ENCODE measurements at regions not wholly inside any gene's neighbourhood (a gene's known extent, or its start where the extent isn't known, plus 50 kb on each side); places are given as distances from the start of the nearest gene placed in this dataset.

DNA sequence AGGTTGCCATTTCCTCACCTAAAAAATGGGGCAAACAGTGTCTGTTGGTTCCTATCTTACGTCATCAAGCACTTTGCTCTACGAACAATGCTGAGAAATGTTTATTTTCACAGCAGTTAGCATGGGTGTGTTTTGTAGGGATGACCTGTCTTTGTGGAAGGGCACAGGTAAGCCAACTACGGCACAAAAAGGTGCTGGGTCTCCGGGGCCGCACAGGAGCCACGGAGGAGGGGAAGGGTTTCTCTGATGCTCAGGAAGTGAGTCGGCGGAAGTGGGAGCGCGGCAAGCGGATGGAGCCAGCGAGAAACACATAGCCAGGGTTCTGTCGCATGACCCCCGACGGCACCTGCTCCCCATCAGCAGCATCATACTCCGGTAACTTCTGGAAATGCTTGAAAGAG is 65.6 kb upstream of the TCL1B start (continued):
- TF ChIP-seq SREBF2 (CRISPR knock-in tag; IDR thresholded peaks at IDR 0.05) (no peak), BCL6 (CRISPR knock-in tag; IDR thresholded peaks at IDR 0.05) (peak; percentile 65; the same call in 1 of the 2 replicates), MTA2 (IDR thresholded peaks at IDR 0.05; ENCODE audit: low read depth) (no peak), NR2C1 (IDR thresholded peaks at IDR 0.05) (no peak), NR2C1 (tag; IDR thresholded peaks at IDR 0.05) (0 out of 2 replicates have a peak, but pooled peaks have one; percentile 20), ILK (tag; IDR thresholded peaks at IDR 0.05; ENCODE audit: borderline replicate concordance, low read depth) (no peak), ELF1 (tag; IDR thresholded peaks at IDR 0.05) (peak; percentile 82), MYC (IDR thresholded peaks at IDR 0.05; ENCODE audit: low read depth, low read length) (no peak), MYC (CRISPR knock-in tag; IDR thresholded peaks at IDR 0.05; ENCODE audit: borderline replicate concordance, low read depth) (no peak)
- TF ChIP-seq, protein P1, sequence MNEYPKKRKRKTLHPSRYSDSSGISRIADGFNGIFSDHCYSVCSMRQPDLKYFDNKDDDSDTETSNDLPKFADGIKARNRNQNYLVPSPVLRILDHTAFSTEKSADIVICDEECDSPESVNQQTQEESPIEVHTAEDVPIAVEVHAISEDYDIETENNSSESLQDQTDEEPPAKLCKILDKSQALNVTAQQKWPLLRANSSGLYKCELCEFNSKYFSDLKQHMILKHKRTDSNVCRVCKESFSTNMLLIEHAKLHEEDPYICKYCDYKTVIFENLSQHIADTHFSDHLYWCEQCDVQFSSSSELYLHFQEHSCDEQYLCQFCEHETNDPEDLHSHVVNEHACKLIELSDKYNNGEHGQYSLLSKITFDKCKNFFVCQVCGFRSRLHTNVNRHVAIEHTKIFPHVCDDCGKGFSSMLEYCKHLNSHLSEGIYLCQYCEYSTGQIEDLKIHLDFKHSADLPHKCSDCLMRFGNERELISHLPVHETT (CRISPR knock-in tag; conservative IDR thresholded peaks at IDR 0.05 in 1 of 2, IDR thresholded peaks at IDR 0.05 in 1 of 2), result 0 out of 4 replicates have a peak, but pooled peaks of 1 of the 2 experiments have one; percentile 53
- TF ChIP-seq, protein P2, sequence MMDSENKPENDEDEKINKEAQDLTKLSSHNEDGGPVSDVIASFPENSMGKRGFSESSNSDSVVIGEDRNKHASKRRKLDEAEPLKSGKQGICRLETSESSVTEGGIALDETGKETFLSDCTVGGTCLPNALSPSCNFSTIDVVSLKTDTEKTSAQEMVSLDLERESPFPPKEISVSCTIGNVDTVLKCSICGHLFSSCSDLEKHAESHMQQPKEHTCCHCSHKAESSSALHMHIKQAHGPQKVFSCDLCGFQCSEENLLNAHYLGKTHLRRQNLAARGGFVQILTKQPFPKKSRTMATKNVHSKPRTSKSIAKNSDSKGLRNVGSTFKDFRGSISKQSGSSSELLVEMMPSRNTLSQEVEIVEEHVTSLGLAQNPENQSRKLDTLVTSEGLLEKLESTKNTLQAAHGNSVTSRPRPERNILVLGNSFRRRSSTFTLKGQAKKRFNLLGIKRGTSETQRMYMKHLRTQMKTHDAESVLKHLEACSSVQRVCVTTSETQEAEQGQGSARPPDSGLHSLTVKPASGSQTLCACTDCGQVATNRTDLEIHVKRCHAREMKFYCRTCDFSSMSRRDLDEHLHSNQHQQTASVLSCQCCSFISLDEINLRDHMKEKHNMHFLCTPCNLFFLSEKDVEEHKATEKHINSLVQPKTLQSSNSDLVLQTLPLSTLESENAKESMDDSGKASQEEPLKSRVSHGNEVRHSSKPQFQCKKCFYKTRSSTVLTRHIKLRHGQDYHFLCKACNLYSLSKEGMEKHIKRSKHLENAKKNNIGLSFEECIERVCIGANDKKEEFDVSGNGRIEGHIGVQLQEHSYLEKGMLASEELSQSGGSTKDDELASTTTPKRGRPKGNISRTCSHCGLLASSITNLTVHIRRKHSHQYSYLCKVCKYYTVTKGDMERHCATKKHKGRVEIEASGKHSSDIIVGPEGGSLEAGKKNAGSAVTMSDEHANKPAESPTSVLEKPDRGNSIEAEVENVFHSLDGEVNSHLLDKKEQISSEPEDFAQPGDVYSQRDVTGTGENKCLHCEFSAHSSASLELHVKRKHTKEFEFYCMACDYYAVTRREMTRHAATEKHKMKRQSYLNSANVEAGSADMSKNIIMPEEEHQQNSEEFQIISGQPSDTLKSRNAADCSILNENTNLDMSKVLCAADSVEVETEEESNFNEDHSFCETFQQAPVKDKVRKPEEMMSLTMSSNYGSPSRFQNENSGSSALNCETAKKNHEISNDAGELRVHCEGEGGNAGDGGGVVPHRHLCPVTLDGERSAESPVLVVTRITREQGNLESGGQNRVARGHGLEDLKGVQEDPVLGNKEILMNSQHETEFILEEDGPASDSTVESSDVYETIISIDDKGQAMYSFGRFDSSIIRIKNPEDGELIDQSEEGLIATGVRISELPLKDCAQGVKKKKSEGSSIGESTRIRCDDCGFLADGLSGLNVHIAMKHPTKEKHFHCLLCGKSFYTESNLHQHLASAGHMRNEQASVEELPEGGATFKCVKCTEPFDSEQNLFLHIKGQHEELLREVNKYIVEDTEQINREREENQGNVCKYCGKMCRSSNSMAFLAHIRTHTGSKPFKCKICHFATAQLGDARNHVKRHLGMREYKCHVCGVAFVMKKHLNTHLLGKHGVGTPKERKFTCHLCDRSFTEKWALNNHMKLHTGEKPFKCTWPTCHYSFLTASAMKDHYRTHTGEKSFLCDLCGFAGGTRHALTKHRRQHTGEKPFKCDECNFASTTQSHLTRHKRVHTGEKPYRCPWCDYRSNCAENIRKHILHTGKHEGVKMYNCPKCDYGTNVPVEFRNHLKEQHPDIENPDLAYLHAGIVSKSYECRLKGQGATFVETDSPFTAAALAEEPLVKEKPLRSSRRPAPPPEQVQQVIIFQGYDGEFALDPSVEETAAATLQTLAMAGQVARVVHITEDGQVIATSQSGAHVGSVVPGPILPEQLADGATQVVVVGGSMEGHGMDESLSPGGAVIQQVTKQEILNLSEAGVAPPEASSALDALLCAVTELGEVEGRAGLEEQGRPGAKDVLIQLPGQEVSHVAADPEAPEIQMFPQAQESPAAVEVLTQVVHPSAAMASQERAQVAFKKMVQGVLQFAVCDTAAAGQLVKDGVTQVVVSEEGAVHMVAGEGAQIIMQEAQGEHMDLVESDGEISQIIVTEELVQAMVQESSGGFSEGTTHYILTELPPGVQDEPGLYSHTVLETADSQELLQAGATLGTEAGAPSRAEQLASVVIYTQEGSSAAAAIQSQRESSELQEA (IDR thresholded peaks at IDR 0.05; ENCODE audit: low read depth), result no peak
- TF ChIP-seq, protein P3, sequence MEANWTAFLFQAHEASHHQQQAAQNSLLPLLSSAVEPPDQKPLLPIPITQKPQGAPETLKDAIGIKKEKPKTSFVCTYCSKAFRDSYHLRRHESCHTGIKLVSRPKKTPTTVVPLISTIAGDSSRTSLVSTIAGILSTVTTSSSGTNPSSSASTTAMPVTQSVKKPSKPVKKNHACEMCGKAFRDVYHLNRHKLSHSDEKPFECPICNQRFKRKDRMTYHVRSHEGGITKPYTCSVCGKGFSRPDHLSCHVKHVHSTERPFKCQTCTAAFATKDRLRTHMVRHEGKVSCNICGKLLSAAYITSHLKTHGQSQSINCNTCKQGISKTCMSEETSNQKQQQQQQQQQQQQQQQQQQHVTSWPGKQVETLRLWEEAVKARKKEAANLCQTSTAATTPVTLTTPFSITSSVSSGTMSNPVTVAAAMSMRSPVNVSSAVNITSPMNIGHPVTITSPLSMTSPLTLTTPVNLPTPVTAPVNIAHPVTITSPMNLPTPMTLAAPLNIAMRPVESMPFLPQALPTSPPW (CRISPR knock-in tag; IDR thresholded peaks at IDR 0.05), result no peak

All from K562 (cell line).